ENCODE measurements at regions not wholly inside any gene's neighbourhood (a gene's known extent, or its start where the extent isn't known, plus 50 kb on each side); places are given as distances from the start of the nearest gene placed in this dataset.

GRCh38 chr5:116637149-116637740, 62.6 kb upstream of the SEMA6A start:
- intact Hi-C loops (cut with micrococcal nuclease) (no loop called here), dilution Hi-C loops (cut with MboI; ENCODE audit: extremely low pct_ligation_motif_present, low sequenced_read_pairs) (no loop called here)
- H3K4me2 ChIP-seq (ENCODE audit: insufficient read depth, low read length) = no peak overlapping the region
- BruUV-seq (replicated peaks) = no TSS peak
- no peaks in the 10 kb centered on the region for H3K79me2 ChIP-seq (ENCODE audit: control insufficient read depth, insufficient read depth, low read length)
- H3K4me3 ChIP-seq (replicated peaks in 1 of 3; ENCODE audit: insufficient read depth in 1 of 3, low read depth in 1 of 3, low read length in 3 of 3) = no peak overlapping the region
- H3K36me3 ChIP-seq (ENCODE audit: control insufficient read depth in 2 of 2, extremely low read depth in 1 of 2, insufficient read depth in 2 of 2, low read length in 2 of 2) = no peaks in the 10 kb centered on the region
- no peaks in the 10 kb centered on the region for H4K20me1 ChIP-seq (replicated peaks; ENCODE audit: control insufficient read depth, extremely low read depth, insufficient read depth, low read length)
- DNase-seq (ENCODE audit: low read depth, low spot score) (no peak), FAIRE-seq (no peak)
- ChIA-PET POLR2A (no interaction called here), CTCF (interaction anchor here (0.8 kb wide), 1 partner anchor 11 kb away, joined by 3 read pairs; no protein-coding TSS in a partner anchor)
- H3K9me3 ChIP-seq (replicated peaks; ENCODE audit: control insufficient read depth, insufficient read depth, low read length) = no peaks in the 10 kb centered on the region
- no peak overlapping the region for H3K9ac ChIP-seq (replicated peaks; ENCODE audit: extremely low read depth, insufficient read depth, low read length)
- H2AFZ ChIP-seq (ENCODE audit: low read depth, low read length) = no peak overlapping the region
- no peak overlapping the region for H3K27ac ChIP-seq (ENCODE audit: insufficient read depth, low read depth, low read length)
- no peaks in the 10 kb centered on the region for H3K27me3 ChIP-seq (ENCODE audit: control insufficient read depth in 2 of 2, insufficient read depth in 2 of 2, low read length in 2 of 2)
- H3K4me1 ChIP-seq (ENCODE audit: control insufficient read depth, extremely low read depth, insufficient read depth, low read length) = no peaks in the 10 kb centered on the region
- no peak for TF ChIP-seq CTCF (IDR thresholded peaks at IDR 0.05; ENCODE audit: extremely low read depth in 1 of 2, insufficient read depth in 1 of 2, low read depth in 1 of 2, low read length in 2 of 2)
- TF ChIP-seq JUN (IDR thresholded peaks at IDR 0.05; ENCODE audit: borderline replicate concordance, insufficient read depth, insufficient read length, low read depth) = no peak
- TF ChIP-seq FOS (IDR thresholded peaks at IDR 0.05; ENCODE audit: borderline replicate concordance, insufficient read depth, low read length) = no peak
- no peak for TF ChIP-seq POLR2AphosphoS5 (IDR thresholded peaks at IDR 0.05; ENCODE audit: insufficient read depth, low read depth, low read length)
- TF ChIP-seq MYC (IDR thresholded peaks at IDR 0.05; ENCODE audit: low read depth, low read length) = no peak
- TF ChIP-seq MAX (IDR thresholded peaks at IDR 0.05; ENCODE audit: insufficient read depth, insufficient read length) = no peak
- no peak for TF ChIP-seq POLR2A (IDR thresholded peaks at IDR 0.05; ENCODE audit: low read depth, low read length)
- no peaks in the 10 kb centered on the region for H3K9me1 ChIP-seq (replicated peaks; ENCODE audit: control insufficient read depth, extremely low read depth, insufficient read depth, low read length)
